ENCODE measurements at regions not wholly inside any gene's neighbourhood (a gene's known extent, or its start where the extent isn't known, plus 50 kb on each side); places are given as distances from the start of the nearest gene placed in this dataset. TPM values are rescaled to one million over a fixed set of nuclear protein-coding genes. Genes with fewer than 3 reads are reported as not detected.

Small RNAs in the stretch of these regions (microRNA-seq; reads per million reads assigned to microRNA genes)
- gene MIR4778 (ENCODE audit: insufficient read depth in 1 of 2, insufficient read length in 1 of 2, unreplicated experiment in 1 of 2): 0 reads per million in 2 experiments
- not detected for gene RN7SL635P (ENCODE audit: insufficient read depth, insufficient read length)
- not detected for gene VTRNA2-2P (ENCODE audit: insufficient read depth, insufficient read length)

Small RNAs in the stretch of these regions (small RNA-seq; reads per million reads assigned to genes)
- 0 reads per million in 5 experiments for gene MIR4778
- gene RN7SL635P: 0 reads per million in 5 experiments
- gene VTRNA2-2P: 0 reads per million in 5 experiments

All from IMR-90 (cell line).